ENCODE measurements at regions not wholly inside any gene's neighbourhood (a gene's known extent, or its start where the extent isn't known, plus 50 kb on each side); places are given as distances from the start of the nearest gene placed in this dataset.

GRCh38 chr6:8750627-8751026 lies 315.3 kb upstream of the SLC35B3 start:
- Histone ChIP-seq H3K9me3 (no peaks in the 10 kb centered on the region), H3K4me3 (no peak overlapping the region), H3K4me1 (ENCODE audit: low read depth) (no peaks in the 10 kb centered on the region), H3K36me3 (ENCODE audit: low read depth) (no peaks in the 10 kb centered on the region)
- no peak for TF ChIP-seq CTCF (IDR thresholded peaks at IDR 0.05)
- no peak for DNase-seq
- intact Hi-C loops (cut with DNase I, micrococcal nuclease), result no loop called here
- no peak for ATAC-seq

- no peak for TF ChIP-seq CTCF (IDR thresholded peaks at IDR 0.05)
- no peaks in the 10 kb centered on the region for H3K4me1 ChIP-seq (ENCODE audit: low read depth)
- no peak for DNase-seq
- H3K9me3 ChIP-seq, result no peaks in the 10 kb centered on the region
- H3K36me3 ChIP-seq (ENCODE audit: low read depth), result no peaks in the 10 kb centered on the region
- intact Hi-C loops (cut with DNase I, micrococcal nuclease), result no loop called here
- ATAC-seq, result no peak
- H3K4me3 ChIP-seq, result no peak overlapping the region
These were observed 314.1 kb upstream of the SLC35B3 start for GRCh38 chr6:8749465-8749864.

GRCh38 chr6:8743170-8743745 lies 307.9 kb upstream of the SLC35B3 start:
- TF ChIP-seq CTCF (IDR thresholded peaks at IDR 0.05), result no peak
- Histone ChIP-seq H3K36me3 (ENCODE audit: low read depth) (no peaks in the 10 kb centered on the region), H3K4me1 (ENCODE audit: low read depth) (no peaks in the 10 kb centered on the region), H3K4me3 (no peak overlapping the region), H3K9me3 (no peaks in the 10 kb centered on the region)
- intact Hi-C loops (cut with DNase I, micrococcal nuclease), result no loop called here
- DNase-seq, result no peak
- no peak for ATAC-seq

GRCh38 chr6:8739454-8739853 lies 304.1 kb upstream of the SLC35B3 start:
- no peak for ATAC-seq

GRCh38 chr6:8738951-8739350 lies 303.6 kb upstream of the SLC35B3 start:
- no peaks in the 10 kb centered on the region for H3K9me3 ChIP-seq
- H3K4me1 ChIP-seq (ENCODE audit: low read depth), result no peaks in the 10 kb centered on the region
- intact Hi-C loops (cut with DNase I, micrococcal nuclease), result no loop called here
- ATAC-seq (no peak), DNase-seq (no peak)
- TF ChIP-seq CTCF (IDR thresholded peaks at IDR 0.05), result no peak
- no peaks in the 10 kb centered on the region for H3K36me3 ChIP-seq (ENCODE audit: low read depth)
- no peak overlapping the region for H3K4me3 ChIP-seq

More at GRCh38 chr6:8739454-8739853, 304.1 kb upstream of the SLC35B3 start:
- H3K4me1 ChIP-seq (ENCODE audit: low read depth), result no peaks in the 10 kb centered on the region
- no peaks in the 10 kb centered on the region for H3K9me3 ChIP-seq
- no peak for DNase-seq
- intact Hi-C loops (cut with DNase I, micrococcal nuclease), result no loop called here
- TF ChIP-seq CTCF (IDR thresholded peaks at IDR 0.05), result no peak
- H3K4me3 ChIP-seq, result no peak overlapping the region
- H3K36me3 ChIP-seq (ENCODE audit: low read depth), result no peaks in the 10 kb centered on the region
